ENCODE measurements at regions not wholly inside any gene's neighbourhood (a gene's known extent, or its start where the extent isn't known, plus 50 kb on each side); places are given as distances from the start of the nearest gene placed in this dataset.
"Not testable (repeated sequence)": the region's sequence is repeated elsewhere in the genome, so short reads cannot be mapped to it uniquely, and the experiment has no call there.

DNA sequence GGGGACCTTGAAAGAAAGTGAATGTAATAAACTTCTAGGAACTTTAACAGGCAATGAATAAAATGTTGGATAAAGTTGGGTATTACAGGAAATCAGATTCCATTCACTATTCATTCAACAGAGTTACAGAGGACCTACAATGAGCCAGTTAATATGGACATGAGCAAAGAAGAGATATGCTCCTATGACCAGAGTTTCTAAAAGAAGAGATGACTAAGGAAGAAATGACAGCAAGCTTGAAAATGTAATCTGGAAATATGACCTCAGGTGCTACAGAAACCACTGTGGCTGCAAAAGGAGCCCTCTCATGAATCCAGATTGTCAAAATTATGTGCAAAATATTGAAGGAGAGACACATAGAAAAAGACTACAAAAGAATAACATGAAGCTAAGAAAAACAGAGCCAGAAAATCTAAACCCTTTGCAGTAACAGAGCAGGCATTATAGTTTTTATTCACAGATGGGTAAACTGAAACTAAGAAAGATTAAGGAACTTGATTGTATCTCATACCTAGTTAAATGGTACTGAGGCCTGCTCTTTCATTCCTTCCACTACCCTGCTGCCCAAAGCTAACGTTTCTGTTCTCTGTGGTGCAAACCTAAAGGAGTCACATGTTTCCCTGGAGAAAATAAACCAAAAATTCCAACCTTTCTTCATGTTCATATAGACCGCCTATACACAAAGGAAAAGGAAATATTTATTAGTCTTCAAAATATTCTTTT is 378.3 kb downstream of the GBA3 start:
- DNase-seq: no peak

GRCh38 chr4:23068756-23069155 is 376.0 kb downstream of the GBA3 start:
- DNase-seq: no peak

DNA sequence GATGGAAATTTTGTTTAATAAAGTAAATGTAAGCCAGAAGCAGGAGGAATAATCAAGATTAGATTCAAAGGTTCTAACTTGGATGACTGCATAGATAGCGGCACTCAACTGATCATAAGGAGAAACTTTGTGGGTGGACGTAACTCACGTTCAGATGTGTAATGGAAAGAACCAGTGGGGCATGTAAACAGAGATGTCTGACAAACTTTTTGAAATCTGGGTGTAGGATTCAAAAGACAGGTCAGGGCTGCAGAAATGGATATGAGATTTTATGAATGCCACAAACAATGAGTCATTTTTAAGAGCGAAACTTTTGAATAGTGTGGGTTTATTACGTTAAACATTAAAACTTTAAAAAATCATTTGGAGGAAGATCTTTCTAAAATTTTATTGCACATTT is 375.6 kb downstream of the GBA3 start:
- no peak for DNase-seq

DNA sequence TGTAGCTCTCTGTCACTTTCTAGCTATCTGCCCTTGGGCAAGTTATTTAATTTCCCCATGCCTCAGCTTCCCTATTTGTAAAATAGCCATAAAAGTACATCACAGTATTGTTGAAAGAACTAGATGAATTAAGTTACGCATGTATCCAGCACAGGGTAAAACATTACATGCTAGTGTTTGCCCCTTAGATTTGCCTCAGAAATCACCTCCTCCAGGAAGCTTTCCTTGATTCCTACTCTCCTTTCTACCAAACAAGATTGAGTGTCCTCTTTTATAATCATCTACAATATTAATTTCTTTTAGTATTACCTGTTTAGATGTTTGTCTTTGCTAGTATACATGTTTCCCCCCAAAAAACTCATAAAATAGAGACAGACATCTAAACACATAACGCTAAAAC is 369.5 kb downstream of the GBA3 start:
- no peak for DNase-seq

- peak; percentile 1 for DNase-seq
Observed at GRCh38 chr4:23061431-23061830, 368.7 kb downstream of the GBA3 start.

GRCh38 chr4:23060776-23061175 is 368.0 kb downstream of the GBA3 start:
- no peak for DNase-seq

GRCh38 chr4:23058165-23058776 is 365.5 kb downstream of the GBA3 start:
- DNase-seq: no peak

- no peak for DNase-seq
Observed at GRCh38 chr4:23041501-23041900, 348.8 kb downstream of the GBA3 start.

- DNase-seq: no peak
Observed at GRCh38 chr4:23040539-23040938, 347.8 kb downstream of the GBA3 start.

DNA sequence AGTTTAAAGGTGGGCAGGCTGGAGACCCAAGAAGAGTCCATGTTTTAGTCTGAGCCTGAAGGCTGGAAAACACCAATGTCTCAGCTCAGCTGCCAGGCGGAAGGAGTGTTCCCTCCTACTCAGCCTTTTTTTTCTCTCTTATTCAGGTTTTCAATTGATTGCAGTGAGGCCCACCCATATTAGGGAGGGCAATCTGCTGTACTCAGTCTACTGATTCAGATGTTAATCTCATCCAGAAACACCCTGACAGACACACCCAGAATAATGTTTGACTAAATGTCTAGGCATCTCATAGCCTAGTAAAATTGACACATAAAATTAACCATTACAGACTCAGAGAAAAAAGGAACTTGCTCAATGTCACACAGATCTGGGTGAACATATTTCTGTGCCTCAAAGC is 347.1 kb downstream of the GBA3 start:
- no peak for DNase-seq

GRCh38 chr4:23038626-23039491 is 346.1 kb downstream of the GBA3 start:
- DNase-seq: no peak

DNA sequence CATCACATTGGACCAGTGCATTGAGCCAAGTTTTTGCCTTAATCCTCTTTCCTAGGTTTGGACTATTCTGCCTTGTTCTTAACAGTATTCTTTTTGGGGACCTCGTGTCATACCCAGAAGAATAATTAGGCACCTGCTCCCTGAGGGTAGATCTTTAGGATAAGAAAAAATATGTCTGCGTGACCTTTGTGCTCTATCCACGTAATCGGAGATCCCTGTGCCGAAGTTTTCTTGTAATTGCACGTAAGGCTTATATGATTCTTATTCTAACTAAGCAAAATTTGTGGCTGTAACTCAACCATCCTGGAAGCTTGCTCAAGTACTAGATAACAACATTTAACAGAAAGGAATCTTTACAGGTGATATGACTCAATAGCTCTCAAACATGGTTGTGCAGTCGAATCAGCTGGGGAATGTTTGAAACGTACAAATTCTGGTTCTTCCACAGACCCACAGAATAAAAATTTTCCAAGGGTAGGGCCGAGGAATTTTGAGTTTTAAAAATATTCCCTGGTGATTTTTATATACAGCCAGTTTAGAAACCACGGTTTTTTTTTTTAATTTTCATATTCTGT is 344.3 kb downstream of the GBA3 start:
- no peak for DNase-seq

DNA sequence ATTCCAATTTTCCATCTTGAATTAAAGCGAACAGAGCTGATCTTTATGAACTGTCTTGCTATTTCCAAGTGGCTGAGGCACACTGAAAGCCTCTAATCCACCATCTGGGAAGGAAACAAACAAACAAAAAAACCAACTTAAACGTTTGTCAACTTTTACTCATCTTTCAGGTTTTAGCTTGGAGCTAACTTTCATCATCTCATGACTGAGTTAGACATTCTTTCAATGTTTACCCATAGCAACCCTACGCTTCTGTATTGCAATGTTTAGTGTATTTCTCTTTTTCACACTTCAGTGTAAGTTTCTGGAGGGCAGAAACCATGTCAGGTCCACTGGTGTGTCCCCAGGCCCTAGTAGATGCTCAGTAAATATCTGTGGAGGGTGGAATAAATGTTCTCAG is 343.8 kb downstream of the GBA3 start:
- no peak for DNase-seq

DNA sequence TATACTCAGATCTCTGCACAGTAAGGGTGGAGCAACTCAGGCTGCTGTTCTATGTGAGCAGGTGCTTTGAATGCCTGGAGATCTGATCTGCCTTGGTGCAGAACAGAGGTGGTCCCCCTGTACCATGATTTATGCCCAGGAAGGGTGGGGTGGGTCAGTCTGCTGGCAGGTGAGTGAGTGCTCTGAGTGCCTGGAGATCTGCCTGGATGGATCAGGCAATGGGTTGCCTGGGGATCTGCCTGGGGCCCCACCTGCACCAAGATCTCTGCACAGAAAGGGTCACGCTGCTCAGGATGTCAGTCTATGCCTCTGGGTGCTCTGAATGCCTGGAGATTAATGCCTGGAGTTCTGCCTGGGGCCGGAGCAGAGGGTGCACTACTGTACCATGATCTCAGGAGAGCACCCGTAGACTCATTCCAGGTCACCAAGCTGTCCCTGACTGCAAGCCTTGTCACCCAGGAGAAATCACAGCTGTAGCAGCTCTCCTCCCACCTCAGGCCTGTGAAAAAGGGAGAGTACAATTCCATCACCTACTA is 342.9 kb downstream of the GBA3 start:
- DNase-seq: no peak

DNA sequence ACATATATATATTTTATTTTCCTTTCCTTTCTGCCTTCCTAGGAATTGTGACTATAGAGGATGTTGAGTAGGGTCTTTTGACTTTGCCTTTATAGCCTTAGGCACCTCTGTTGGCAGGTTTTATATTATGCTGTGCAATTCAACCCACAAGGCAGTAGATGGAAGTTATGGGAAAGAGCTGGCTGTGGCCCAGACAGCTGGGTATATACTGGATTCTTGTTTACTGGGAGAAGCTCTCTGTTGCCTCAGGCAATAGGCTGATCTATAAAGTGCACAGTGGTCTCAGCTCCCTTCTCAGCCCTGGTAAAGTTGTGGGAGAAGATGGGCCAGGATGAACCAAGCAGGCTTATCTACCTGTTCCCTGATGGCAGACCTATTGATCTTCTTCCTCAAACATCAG is 342.0 kb downstream of the GBA3 start:
- no peak for DNase-seq

DNA sequence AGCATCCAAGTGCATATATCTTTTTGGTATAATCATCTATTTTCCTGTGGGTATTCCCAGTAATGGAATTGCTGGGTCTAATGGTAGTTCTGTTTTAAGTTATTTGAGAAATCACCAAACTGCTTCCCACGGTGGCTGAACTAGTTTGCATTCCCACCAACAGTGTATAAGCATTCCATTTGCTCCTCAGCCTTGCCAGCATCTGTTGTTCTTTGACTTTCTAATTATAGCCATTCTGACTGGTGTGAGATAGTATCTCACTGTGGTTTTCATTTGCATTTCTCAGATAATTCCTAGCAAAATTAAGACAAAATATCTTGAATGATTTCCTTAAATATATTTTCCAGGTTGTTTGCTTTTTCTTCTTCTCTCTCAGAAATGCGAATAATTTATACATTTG is 341.1 kb downstream of the GBA3 start:
- DNase-seq: no peak

DNA sequence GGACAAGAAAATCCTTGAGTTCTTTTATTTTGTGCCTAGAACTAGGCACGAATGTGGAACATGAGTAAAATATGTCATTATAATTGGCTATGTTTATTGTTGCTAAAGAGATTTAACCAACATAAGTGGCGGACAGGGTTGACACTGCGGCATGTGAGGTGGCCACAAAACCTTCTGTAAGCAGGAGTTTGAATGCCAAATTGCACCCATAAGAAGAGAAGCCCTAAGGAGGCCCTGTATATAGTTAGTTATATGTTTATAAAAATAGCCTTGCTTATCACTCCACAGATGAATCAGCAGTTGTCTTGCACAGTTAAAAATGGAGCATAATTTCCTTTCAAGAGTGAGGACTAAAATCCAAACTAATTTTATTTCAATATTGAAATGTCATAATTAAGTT is 336.1 kb downstream of the GBA3 start:
- DNase-seq: no peak

GRCh38 chr4:23023666-23024065 is 330.9 kb downstream of the GBA3 start:
- DNase-seq: no peak

DNA sequence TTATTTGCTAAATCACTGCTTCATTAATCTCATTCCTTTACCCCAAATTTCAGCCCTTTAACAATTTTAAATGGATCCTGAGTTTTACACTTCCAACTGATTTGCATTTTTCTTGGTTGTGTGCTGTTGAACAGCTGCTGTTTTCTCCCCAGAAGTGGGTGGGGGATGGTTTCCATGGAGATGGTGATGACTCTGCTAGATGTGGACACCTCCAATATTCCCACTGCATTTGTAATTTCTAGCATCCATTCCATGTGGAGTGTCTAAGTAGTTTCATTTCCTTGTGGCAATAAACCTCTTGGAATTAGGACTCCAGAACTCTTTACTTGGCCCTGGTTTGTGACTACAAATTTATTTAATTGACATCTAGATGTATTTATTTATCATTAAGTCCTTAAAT is 330.4 kb downstream of the GBA3 start:
- no peak for DNase-seq

DNA sequence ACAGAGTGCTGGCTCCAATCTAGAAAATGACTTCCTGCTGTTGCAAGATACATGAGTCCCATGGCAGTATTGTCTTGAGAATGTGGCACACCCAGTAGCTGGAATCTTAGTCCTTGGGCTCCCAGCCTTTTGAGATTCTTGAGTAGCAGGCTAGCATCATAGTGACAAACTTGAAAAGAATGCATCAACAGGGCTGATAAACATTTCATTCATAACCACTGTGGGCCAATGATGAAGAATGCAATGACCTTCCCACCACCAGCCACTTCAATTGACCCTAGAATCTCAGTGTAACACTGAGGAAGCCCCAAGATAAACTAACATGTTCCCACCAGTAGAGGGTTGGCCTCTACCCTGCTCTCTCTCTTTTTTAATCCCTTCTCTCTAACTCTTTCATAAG is 329.3 kb downstream of the GBA3 start:
- DNase-seq: no peak

DNA sequence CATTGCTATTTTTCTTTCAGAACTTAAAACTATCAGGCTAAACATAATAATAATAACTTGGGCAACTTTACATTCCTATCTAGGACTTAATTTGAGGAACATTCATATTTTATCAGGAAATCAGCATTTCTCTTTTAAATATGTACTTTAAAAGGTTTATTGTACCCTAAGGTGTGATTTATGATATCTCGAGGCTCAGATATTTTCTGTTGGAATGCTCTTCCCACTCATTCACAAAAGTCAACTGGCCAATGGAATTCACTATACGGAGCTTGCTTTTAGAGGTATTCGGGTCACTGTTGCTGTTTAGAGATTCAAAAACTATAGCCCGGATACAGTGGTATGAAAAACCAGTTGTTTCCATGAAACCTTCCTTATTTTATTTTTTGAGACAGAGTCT is 328.3 kb downstream of the GBA3 start:
- no peak for DNase-seq

- not testable (repeated sequence) for DNase-seq
Observed at GRCh38 chr4:23020399-23020798, 327.7 kb downstream of the GBA3 start.

GRCh38 chr4:23016981-23017380 is 324.2 kb downstream of the GBA3 start:
- no peak for DNase-seq
